ENCODE measurements at regions not wholly inside any gene's neighbourhood (a gene's known extent, or its start where the extent isn't known, plus 50 kb on each side); places are given as distances from the start of the nearest gene placed in this dataset.

DNA sequence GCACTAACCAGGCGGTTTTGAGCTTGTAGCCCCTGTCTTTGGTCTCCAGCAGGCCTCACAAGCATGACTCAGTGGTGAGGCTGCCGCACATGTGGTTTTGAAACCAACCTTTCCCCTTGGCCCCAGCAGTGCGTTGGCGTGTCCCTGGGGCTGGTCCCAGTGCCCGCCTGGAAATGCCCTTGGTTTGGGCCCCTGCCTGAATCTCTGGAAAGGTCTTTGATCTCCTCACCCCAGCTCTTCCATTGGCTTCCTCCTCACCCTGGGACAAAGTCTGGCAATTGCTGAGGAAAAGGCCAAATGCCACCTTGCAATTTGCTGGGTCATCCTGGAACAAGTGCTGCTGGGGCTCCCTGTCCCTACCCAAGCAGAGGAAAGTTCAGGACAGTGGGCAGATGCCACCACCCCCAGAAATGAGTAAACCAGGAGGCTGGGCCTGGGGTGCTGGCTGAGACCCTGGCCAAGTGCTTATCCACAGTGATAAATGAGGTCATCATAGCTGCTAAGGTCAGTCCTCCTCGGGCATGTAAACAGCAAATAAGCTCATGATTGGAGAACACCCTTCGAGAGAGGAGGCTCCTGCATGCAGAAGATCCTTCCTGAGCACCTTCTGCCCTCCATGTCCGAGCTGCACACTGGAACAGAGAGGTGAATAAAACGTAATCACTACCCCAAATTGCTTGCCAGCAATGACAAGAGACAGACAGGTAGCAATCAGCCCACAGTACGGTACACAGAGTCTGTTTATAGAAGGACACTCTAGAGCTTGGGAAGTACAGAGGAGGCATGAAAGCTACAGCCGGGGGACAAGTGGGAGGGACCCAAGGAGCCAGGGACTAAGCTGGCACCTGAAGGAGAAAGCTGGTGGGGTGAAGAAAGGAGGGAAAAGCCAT is 98.9 kb upstream of the CPEB4 start:
- Histone ChIP-seq H3K27ac (no peak overlapping the region), H3K9me3 (no peaks in the 10 kb centered on the region), H3K36me3 (no peaks in the 10 kb centered on the region), H3K4me3 (no peak overlapping the region), H3K27me3 (ENCODE audit: low read depth) (no peaks in the 10 kb centered on the region), H3K4me1 (peaks cover 13% of the 10 kb centered on the region)
- peak; percentile 53 to 71 for ATAC-seq
- no peak for TF ChIP-seq CTCF (IDR thresholded peaks at IDR 0.05)
- DNase-seq: peak; percentile 61
- intact Hi-C loops (cut with DNase I): no loop called here

DNA sequence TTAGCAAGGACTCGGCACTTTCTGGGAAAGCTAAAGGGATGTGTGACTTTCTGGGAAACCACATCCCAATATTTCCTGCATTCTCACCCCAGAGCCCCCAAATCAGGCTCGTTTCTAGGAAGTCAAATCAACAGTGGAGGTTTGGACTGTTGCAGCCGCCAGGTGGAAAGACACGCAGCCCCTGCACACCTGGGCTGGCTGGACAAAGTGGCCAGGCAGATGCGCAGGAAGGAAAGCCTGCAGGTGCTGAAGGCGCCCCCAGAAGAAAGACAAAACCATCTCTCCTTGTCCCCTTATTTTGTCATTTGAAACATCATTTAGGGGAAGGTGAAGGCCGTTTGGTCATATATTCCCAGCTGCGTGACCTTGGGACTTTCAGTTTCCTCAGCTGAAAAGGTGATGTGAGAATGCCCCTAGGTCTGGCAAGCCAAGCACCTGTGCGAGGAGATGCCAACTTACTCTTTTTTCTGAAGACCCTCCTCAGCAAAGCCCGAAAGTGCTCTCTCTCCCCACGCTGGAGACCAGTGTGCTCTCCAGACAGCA is 97.9 kb upstream of the CPEB4 start:
- Histone ChIP-seq H3K36me3 (no peaks in the 10 kb centered on the region), H3K4me3 (no peak overlapping the region), H3K27ac (no peak overlapping the region), H3K9me3 (no peaks in the 10 kb centered on the region), H3K27me3 (ENCODE audit: low read depth) (no peaks in the 10 kb centered on the region), H3K4me1 (peaks cover 16% of the 10 kb centered on the region)
- TF ChIP-seq CTCF (IDR thresholded peaks at IDR 0.05): no peak
- DNase-seq (no peak), ATAC-seq (no peak)
- intact Hi-C loops (cut with DNase I): no loop called here

GRCh38 chr5:173790836-173791546 is 97.2 kb upstream of the CPEB4 start:
- DNase-seq: no peak
- no peak overlapping the region for H3K27ac ChIP-seq
- TF ChIP-seq CTCF (IDR thresholded peaks at IDR 0.05): no peak
- no peaks in the 10 kb centered on the region for H3K9me3 ChIP-seq
- ATAC-seq: no peak
- no peaks in the 10 kb centered on the region for H3K27me3 ChIP-seq (ENCODE audit: low read depth)
- intact Hi-C loops (cut with DNase I): no loop called here
- H3K4me1 ChIP-seq: peaks cover 16% of the 10 kb centered on the region
- no peaks in the 10 kb centered on the region for H3K36me3 ChIP-seq
- no peak overlapping the region for H3K4me3 ChIP-seq

DNA sequence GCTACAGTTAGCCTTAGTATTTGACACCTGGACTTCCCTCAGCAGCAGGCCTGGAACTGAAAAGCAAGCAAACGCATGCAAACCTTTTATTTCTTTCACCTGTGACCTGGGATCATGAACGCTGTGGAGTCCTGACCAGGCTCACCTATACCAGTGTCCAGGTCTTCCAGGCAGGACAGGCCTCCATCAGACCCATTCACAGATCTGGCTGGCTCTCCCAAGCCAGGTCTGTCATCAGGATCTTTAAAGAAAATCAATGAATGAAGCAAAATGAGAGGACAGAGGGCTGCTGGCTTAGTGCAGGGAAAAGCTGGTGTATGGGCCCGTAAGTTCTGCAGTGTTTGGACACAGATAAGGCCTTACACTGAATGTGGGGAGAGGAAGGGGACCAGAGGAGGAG is 96.3 kb upstream of the CPEB4 start:
- Histone ChIP-seq H3K4me3 (no peak overlapping the region), H3K27ac (no peak overlapping the region), H3K36me3 (no peaks in the 10 kb centered on the region), H3K9me3 (no peaks in the 10 kb centered on the region), H3K27me3 (ENCODE audit: low read depth) (no peaks in the 10 kb centered on the region), H3K4me1 (peaks cover 10% of the 10 kb centered on the region)
- intact Hi-C loops (cut with DNase I): no loop called here
- no peak for ATAC-seq
- TF ChIP-seq CTCF (IDR thresholded peaks at IDR 0.05): no peak
- no peak for DNase-seq

GRCh38 chr5:173792781-173793547 is 95.2 kb upstream of the CPEB4 start:
- Histone ChIP-seq H3K27ac (no peak overlapping the region), H3K36me3 (no peaks in the 10 kb centered on the region), H3K9me3 (no peaks in the 10 kb centered on the region), H3K4me1 (peaks cover 10% of the 10 kb centered on the region), H3K27me3 (ENCODE audit: low read depth) (no peaks in the 10 kb centered on the region), H3K4me3 (no peak overlapping the region)
- DNase-seq: no peak
- intact Hi-C loops (cut with DNase I): no loop called here
- ATAC-seq: no peak
- TF ChIP-seq CTCF (IDR thresholded peaks at IDR 0.05): no peak
